A673 (cell line): ENCODE measurements at regions not wholly inside any gene's neighbourhood (a gene's known extent, or its start where the extent isn't known, plus 50 kb on each side); places are given as distances from the start of the nearest gene placed in this dataset.

Experiments
- BruUV-seq: library from RNA; stranded (reverse); fragments of 400-500 nt; replicated peaks from 2 replicates; lab custom pipeline; 2021; lab: Mats Ljungman, UMichigan
- CTCF ChIA-PET: fragments of 300-600 bp; sonication (Branson Sonifier 250); formaldehyde crosslinking; loops from one replicate; lab custom pipeline; 2022; ENCODE audit warnings: antibody characterized with exemption; lab: Charles Lee
- POLR2A ChIA-PET: fragments of 300-600 bp; sonication (Branson Sonifier 250); formaldehyde crosslinking; loops from one replicate; lab custom pipeline; 2022; ENCODE audit warnings: antibody characterized with exemption; ENCODE audit not compliant: low non-redundant PET; lab: Charles Lee
- DNase-seq: peaks from one replicate; pipeline ENCODE4 v3.0.0-alpha.2; 2015; ENCODE audit warnings: low spot score
- H3K27ac ChIP-seq: fragments of 200-600 bp; sonication (generic); 2 replicates; pipeline ENCODE4 v1.5.1; 2016; ENCODE audit warnings: mixed run types, low read depth, mild to moderate bottlenecking, mixed read lengths, antibody characterized with exemption, low read length; ENCODE audit not compliant: poor library complexity, severe bottlenecking
- H3K27me3 ChIP-seq: fragments of 200-600 bp; sonication (generic); replicated peaks from 2 replicates; pipeline ENCODE4 v1.6.1; 2017; ENCODE audit warnings: mixed run types, low read depth, mild to moderate bottlenecking, mixed read lengths, antibody characterized with exemption, low read length; ENCODE audit not compliant: insufficient read depth, poor library complexity
- H3K36me3 ChIP-seq: fragments of 200-600 bp; sonication (generic); 2 replicates; pipeline ENCODE4 v1.6.1; 2016; ENCODE audit warnings: mixed run types, mild to moderate bottlenecking, mixed read lengths, antibody characterized with exemption, low read length; ENCODE audit not compliant: insufficient read depth, poor library complexity, severe bottlenecking
- H3K4me1 ChIP-seq: fragments of 200-600 bp; sonication (generic); 2 replicates; pipeline ENCODE4 v1.6.1; 2017; ENCODE audit warnings: mixed run types, mild to moderate bottlenecking, mixed read lengths, antibody characterized with exemption, low read length; ENCODE audit not compliant: insufficient read depth, poor library complexity, severe bottlenecking
- H3K4me3 ChIP-seq: fragments of 200-600 bp; sonication (generic); 2 replicates; pipeline ENCODE4 v1.5.1; 2016; ENCODE audit warnings: low read depth, mixed run types, mild to moderate bottlenecking, mixed read lengths, low read length; ENCODE audit not compliant: poor library complexity, severe bottlenecking
- H3K9me3 ChIP-seq: fragments of 200-600 bp; sonication (generic); 2 replicates; pipeline ENCODE4 v1.6.1; 2016; ENCODE audit warnings: mixed run types, low read depth, mild to moderate bottlenecking, mixed read lengths, antibody characterized with exemption, low read length; ENCODE audit not compliant: poor library complexity, severe bottlenecking
- EZH2 ChIP-seq: fragments of 200-600 bp; sonication (generic); IDR thresholded peaks from 2 replicates; pipeline ENCODE4 v1.6.1; 2017; ENCODE audit warnings: borderline replicate concordance, low read depth, mild to moderate bottlenecking, mixed read lengths, antibody characterized with exemption, low read length; ENCODE audit not compliant: poor library complexity, severe bottlenecking
- intact Hi-C: fragments of 100-400 bp; cut with micrococcal nuclease; formaldehyde crosslinking; loops from one replicate; pipeline ENCODE4 v1.10.0; 2022; ENCODE audit not compliant: unreplicated experiment
- TF ChIP-seq, protein P1 (sequence below): fragments of 300-800, 200-600 bp; sonication (generic); conservative IDR thresholded peaks from 2 replicates; pipeline ENCODE4 v1.5.1; 2017; ENCODE audit warnings: low read depth, mild to moderate bottlenecking, antibody characterized with exemption, low read length, moderate library complexity, mixed read lengths

DNA sequence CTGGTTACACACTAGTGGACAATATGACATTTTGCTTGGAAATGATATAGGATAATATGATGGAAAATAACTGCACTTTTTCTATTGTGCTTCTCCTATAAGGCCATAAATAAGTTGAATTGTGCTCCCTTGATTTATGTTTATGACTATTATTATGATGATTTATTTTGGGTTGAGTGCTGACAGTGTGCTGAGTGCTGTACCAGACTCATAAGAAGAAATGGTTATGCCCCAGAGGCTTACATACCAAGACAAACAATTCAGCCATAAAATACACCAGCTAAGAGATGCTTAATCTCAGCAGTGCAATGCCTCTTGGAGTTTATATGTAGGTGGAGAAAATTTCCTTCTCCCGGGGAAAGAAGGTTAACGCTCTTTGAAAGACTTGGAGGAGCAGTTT is 199.8 kb upstream of the NOCT start:
- Histone ChIP-seq H3K4me1 (no peaks in the 10 kb centered on the region), H3K27me3 (no peaks in the 10 kb centered on the region), H3K9me3 (no peaks in the 10 kb centered on the region), H3K4me3 (no peak overlapping the region), H3K36me3 (no peaks in the 10 kb centered on the region), H3K27ac (no peak overlapping the region)
- POLR2A ChIA-PET = no interaction called here
- intact Hi-C loops = no loop called here
- CTCF ChIA-PET = no interaction called here
- DNase-seq = no peak
- no peak for TF ChIP-seq EZH2
- TF ChIP-seq, protein P1, sequence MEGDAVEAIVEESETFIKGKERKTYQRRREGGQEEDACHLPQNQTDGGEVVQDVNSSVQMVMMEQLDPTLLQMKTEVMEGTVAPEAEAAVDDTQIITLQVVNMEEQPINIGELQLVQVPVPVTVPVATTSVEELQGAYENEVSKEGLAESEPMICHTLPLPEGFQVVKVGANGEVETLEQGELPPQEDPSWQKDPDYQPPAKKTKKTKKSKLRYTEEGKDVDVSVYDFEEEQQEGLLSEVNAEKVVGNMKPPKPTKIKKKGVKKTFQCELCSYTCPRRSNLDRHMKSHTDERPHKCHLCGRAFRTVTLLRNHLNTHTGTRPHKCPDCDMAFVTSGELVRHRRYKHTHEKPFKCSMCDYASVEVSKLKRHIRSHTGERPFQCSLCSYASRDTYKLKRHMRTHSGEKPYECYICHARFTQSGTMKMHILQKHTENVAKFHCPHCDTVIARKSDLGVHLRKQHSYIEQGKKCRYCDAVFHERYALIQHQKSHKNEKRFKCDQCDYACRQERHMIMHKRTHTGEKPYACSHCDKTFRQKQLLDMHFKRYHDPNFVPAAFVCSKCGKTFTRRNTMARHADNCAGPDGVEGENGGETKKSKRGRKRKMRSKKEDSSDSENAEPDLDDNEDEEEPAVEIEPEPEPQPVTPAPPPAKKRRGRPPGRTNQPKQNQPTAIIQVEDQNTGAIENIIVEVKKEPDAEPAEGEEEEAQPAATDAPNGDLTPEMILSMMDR = no peak
- BruUV-seq = no TSS peak

DNA sequence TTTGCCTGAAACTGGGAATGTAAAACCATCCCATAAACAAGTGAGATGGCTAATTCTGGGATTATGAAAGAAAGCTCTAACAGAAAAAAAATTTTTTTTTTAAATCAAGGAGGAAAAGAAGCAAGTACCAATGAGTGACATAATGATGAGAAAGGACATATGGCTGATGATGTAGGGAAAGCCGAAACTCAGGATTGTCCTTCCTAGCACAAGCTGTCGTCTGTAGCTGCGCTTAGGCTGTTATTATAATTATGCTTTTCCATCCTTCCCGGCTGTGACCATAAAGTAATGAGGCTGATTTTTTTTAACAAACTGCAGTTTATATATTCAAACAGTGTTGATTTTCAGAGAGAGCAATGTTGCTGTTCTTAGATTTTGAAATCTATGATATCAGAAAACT is 209.8 kb upstream of the NOCT start:
- Histone ChIP-seq H3K4me3 (no peak overlapping the region), H3K36me3 (no peaks in the 10 kb centered on the region), H3K27ac (no peak overlapping the region), H3K27me3 (peaks cover 38% of the 10 kb centered on the region), H3K9me3 (no peaks in the 10 kb centered on the region), H3K4me1 (no peaks in the 10 kb centered on the region)
- CTCF ChIA-PET = no interaction called here
- BruUV-seq = no TSS peak
- TF ChIP-seq, protein P1 = no peak
- TF ChIP-seq EZH2 = no peak
- intact Hi-C loops = no loop called here
- no peak for DNase-seq
- POLR2A ChIA-PET = no interaction called here

DNA sequence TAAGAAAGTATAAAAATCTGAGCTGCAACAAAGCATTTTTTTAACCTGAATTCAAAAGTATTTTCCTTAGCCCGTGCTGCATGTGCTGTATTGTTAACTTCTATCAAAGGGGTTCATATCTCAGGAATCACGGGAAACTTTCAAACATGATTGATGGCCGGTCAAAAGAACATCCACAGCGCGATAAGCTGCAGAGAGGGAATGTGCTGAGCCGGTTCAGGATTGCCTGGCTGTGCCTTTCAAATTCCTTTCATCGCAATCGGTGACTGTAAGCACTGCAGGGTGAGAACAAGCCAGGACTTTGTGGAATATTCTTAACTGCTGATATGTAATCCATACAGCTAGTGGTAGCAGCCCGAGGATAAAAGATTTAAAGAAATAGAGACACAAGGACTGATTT is 210.9 kb upstream of the NOCT start:
- ChIA-PET POLR2A (no interaction called here), CTCF (no interaction called here)
- Histone ChIP-seq H3K4me3 (no peak overlapping the region), H3K4me1 (no peaks in the 10 kb centered on the region), H3K36me3 (no peaks in the 10 kb centered on the region), H3K9me3 (no peaks in the 10 kb centered on the region), H3K27ac (no peak overlapping the region), H3K27me3 (peaks cover 38% of the 10 kb centered on the region)
- intact Hi-C loops = no loop called here
- no peak for DNase-seq
- TF ChIP-seq, protein P1 = no peak
- no peak for TF ChIP-seq EZH2
- BruUV-seq = no TSS peak
